Thymus (tissue), 11 donors: ENCODE measurements at regions not wholly inside any gene's neighbourhood (a gene's known extent, or its start where the extent isn't known, plus 50 kb on each side); places are given as distances from the start of the nearest gene placed in this dataset.

Source experiments
- DNase-seq, 9 donors: peaks; one replicate each; pipeline ENCODE4 v3.0.0-alpha.2; 2013; ENCODE audit warnings: low spot score in 9 of 9, low read depth in 6 of 9, missing footprints in 1 of 9
- H3K27ac ChIP-seq, 2 donors: one replicate each; pipeline ENCODE4 v1.5.1; 2013; ENCODE audit warnings: control low read depth in 1 of 2, low read depth in 1 of 2, low read length in 1 of 2, mild to moderate bottlenecking in 1 of 2, moderate library complexity in 1 of 2
- H3K27me3 ChIP-seq, 2 donors: one replicate each; pipeline ENCODE4 v1.5.1; 2013; ENCODE audit warnings: low read length in 1 of 2; ENCODE audit not compliant: control insufficient read depth in 2 of 2, insufficient read depth in 1 of 2
- H3K36me3 ChIP-seq, 2 donors: one replicate each; pipeline ENCODE4 v1.5.1; 2013; ENCODE audit warnings: low read length in 1 of 2, mild to moderate bottlenecking in 1 of 2, moderate library complexity in 1 of 2; ENCODE audit not compliant: control insufficient read depth in 2 of 2, insufficient read depth in 2 of 2
- H3K4me1 ChIP-seq, 2 donors: one replicate each; pipeline ENCODE4 v1.5.1; 2013; ENCODE audit warnings: low read length in 2 of 2; ENCODE audit not compliant: control insufficient read depth in 2 of 2, insufficient read depth in 2 of 2
- H3K4me3 ChIP-seq, 2 donors: one replicate each; pipeline ENCODE4 v1.5.1; 2013; ENCODE audit warnings: low read length in 2 of 2, control low read depth in 1 of 2, mild to moderate bottlenecking in 1 of 2
- H3K9me3 ChIP-seq, 2 donors: one replicate each; pipeline ENCODE4 v1.5.1; 2013; ENCODE audit warnings: low read length in 1 of 2, mild to moderate bottlenecking in 1 of 2; ENCODE audit not compliant: control insufficient read depth in 2 of 2, insufficient read depth in 1 of 2
- WGBS: extraction: QIAGEN DNeasy Blood & Tissue Kit; methylation state at CpG from one replicate; pipeline ENCODE4 v1.1.7; 2013; 5-methylcytosine and 5-hydroxymethylcytosine counted together
- donor health status: healthy.

DNA sequence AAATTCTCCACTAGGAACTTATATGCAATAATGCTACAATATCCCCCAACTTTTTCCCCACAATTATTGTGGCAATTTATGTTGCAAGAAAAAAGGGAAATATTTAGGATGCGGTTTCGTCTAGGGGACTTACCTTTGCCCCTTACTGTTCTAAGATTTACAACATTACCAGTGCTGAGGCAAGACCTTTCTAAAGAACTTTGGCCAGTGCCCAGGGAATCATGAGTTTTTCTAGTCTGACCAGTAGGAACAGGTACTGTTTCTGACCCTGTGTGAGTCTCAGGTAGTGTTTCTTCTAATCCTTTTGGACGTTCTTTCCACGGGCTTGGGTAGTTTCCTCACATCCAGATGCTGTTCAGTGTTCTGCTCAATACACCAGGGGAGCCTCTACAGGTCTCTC, 373.7 kb downstream of the HAPSTR1 start:
- DNase-seq, result no peak
- Histone ChIP-seq H3K4me3 (no peak overlapping the region), H3K9me3 (no peaks in the 10 kb centered on the region), H3K4me1 (no peaks in the 10 kb centered on the region), H3K36me3 (no peaks in the 10 kb centered on the region), H3K27me3 (no peaks in the 10 kb centered on the region), H3K27ac (no peak overlapping the region)
- 84% methylated on average over 4 of the region's 4 CpGs for WGBS

DNA sequence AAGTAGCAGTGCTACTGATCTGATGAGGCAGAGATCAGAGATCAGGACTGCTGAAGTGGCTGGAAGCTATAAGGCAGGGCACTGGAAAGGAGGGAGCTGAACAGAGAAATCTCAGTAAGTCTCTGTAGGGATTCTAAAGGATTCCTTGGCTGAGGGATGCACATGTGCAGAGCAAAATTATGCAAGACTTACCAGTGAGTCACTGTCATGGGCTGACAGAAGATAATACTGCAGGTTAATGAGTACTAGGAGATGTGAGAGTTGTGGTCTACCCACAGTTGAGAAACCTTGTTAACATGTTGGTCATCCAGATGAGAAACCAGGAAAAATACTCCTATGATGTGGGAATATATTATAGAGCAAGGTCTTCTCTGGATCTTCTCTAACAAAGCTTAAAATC, 378.1 kb downstream of the HAPSTR1 start:
- H3K4me3 ChIP-seq, result no peak overlapping the region
- no peak overlapping the region for H3K27ac ChIP-seq
- H3K27me3 ChIP-seq, result no peaks in the 10 kb centered on the region
- H3K36me3 ChIP-seq, result no peaks in the 10 kb centered on the region
- no peaks in the 10 kb centered on the region for H3K9me3 ChIP-seq
- H3K4me1 ChIP-seq, result no peaks in the 10 kb centered on the region
- no peak for DNase-seq

DNA sequence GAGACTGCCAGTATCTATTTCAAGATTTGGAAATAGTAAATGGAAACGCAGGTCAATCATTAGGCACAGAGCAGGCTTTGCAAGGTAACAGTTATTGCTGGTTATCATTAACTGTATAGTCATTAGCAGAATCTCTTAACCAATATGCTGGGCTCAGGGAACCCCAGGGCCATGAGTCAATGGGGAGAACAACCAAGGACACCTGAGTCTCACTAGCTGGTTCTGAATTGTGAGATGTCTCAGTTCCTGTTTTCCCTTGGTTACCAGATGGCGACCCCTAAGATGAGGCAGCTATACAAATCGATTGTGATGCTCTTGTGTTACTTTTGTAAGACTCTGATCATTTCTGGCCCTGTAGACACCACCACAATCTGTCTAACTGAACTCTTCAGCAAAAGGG, 385.3 kb downstream of the HAPSTR1 start:
- DNase-seq, result no peak
- no peaks in the 10 kb centered on the region for H3K9me3 ChIP-seq
- no peaks in the 10 kb centered on the region for H3K27me3 ChIP-seq
- 97% methylated on average over 3 of the region's 3 CpGs for WGBS
- no peaks in the 10 kb centered on the region for H3K36me3 ChIP-seq
- H3K4me3 ChIP-seq, result no peak overlapping the region
- H3K27ac ChIP-seq, result no peak overlapping the region
- H3K4me1 ChIP-seq, result no peaks in the 10 kb centered on the region

DNA sequence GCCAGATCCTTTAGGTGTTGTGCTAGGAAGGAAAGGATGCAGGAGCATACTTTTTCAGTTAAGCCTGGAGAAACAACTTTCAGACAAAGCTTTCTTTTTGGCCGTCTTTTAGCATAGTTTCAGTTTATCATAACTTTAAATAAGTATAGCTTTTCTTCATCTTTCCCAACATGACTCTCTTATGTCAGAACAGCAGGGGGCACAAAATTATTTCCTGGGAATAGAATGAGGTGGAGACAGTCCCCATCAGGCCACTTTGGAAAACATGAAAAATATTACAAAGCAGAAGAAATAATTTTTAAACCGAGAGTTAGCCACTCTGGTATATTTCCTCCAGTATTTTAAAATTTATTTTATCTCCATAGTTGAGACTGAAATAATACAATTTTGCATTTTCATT, 387.6 kb downstream of the HAPSTR1 start:
- no peak for DNase-seq

DNA sequence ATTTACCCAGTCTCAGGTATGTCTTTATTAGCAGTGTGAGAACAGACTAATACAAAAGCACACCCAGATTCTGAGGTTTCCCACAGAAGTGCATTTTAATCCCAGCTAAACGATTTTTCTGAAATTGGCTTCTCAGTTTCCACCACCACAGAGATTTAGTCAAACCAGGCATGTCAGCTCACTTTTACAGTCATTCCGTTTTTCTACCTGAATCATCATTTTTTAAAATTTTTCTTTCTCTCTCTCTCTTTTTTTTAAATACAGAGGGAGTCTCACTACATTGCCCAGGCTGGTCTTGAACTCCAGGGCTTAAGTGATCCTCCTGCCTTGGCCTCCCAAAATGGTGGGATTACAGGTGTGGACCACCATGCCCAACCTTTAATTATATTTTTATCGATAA, 389.1 kb downstream of the HAPSTR1 start:
- Histone ChIP-seq H3K4me1 (no peaks in the 10 kb centered on the region), H3K36me3 (no peaks in the 10 kb centered on the region), H3K27me3 (no peaks in the 10 kb centered on the region), H3K4me3 (no peak overlapping the region), H3K27ac (no peak overlapping the region), H3K9me3 (no peaks in the 10 kb centered on the region)
- 78% methylated on average over 3 of the region's 3 CpGs for WGBS
- DNase-seq, result no peak

More for the DNA sequence above, 387.6 kb downstream of the HAPSTR1 start:
- Histone ChIP-seq H3K27me3 (no peaks in the 10 kb centered on the region), H3K9me3 (no peaks in the 10 kb centered on the region), H3K4me3 (no peak overlapping the region), H3K27ac (no peak overlapping the region), H3K36me3 (no peaks in the 10 kb centered on the region), H3K4me1 (no peaks in the 10 kb centered on the region)
- 82% methylated on average over 2 of the region's 2 CpGs for WGBS

DNA sequence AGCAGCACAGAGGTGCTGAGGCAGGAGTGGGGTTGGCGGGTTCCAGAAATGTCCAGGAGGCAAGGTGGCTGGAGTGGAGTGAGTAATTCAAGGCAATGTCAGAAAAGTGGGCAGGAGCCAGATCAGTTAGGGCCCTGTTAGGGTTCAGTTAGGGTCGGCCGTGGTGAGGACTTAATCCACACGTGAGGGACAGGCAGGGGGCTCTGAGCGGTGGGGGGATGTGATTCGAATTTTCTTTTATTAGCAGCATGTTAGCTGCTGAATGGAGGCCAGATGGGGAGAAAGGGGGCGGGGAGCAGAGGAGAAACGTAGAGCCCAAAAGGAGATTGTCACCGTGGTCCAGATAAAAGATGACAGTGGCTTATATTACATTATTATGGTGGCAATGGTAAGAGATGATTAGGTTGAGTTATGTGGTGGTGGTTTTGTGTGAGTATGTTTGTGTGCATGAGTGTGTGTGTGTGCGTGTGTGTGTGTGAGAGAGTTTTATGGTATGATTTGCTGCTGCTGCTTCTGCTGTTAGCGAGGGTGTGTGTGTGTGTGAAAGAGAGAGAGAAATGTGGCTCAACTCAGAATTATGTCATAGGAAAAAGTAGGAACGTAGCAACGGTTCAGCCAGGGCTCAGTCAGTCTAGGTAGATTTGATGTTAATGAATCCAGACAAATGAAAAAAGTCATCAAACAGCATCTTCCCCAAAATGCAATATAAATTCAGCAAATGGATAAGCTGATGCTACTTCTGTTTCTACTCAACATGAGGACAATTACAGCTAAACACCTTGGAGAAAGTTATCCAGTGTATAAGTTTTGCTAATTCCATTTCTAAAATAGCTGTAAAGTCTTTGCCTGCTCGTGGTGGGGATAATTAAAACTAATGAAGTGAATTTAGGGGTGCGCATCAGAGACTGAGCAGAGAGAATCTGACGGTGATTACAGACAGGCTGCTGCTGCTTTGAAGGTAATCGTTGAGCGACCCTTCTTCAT, 390.6 kb downstream of the HAPSTR1 start:
- Histone ChIP-seq H3K36me3 (no peaks in the 10 kb centered on the region), H3K9me3 (no peaks in the 10 kb centered on the region), H3K4me3 (no peak overlapping the region), H3K27me3 (no peaks in the 10 kb centered on the region), H3K4me1 (no peaks in the 10 kb centered on the region), H3K27ac (no peak overlapping the region)
- no peak for DNase-seq
- 78% methylated on average over 18 of the region's 18 CpGs for WGBS

DNA sequence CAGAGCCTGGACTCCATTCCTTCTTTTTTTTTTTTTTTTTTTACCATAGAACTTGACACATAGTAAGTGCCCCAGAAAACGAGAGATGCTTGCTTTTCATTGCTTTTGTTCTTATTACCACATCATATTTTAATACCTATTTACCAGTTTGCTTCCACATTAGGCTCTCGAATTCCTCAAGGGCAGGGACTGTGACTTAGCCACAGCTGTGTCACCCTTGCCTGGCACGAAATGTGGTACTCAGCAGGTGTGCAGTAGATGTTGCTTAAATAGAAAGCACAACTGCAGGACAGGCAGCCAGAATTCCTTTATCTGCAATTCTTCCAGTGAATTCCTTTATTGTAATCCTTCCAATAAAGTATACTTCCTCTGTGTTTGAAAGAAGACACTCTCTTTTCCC, 393.0 kb downstream of the HAPSTR1 start:
- Histone ChIP-seq H3K4me1 (no peaks in the 10 kb centered on the region), H3K27me3 (no peaks in the 10 kb centered on the region), H3K36me3 (no peaks in the 10 kb centered on the region), H3K4me3 (no peak overlapping the region), H3K9me3 (no peaks in the 10 kb centered on the region), H3K27ac (no peak overlapping the region)
- DNase-seq, result no peak
- 75% methylated on average over 3 of the region's 3 CpGs for WGBS

DNA sequence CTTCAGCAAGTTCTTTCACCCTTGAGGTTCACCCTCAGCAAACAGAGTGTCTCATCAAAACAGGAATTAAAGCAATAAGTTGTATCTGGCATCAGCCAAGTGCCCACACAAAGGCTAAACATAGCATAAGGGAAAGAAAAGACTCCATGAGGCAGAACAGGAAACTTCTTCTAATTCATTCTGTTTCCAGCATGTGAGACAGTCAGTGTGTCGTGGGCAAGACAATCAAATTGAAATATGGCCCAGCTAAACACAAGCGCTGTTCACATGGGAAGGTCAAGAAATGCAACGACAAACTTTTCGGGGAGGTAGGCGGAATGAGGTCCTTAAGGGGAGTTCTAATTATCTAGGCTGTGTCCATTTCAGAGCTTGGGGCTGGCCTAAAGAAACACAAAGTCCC, 393.4 kb downstream of the HAPSTR1 start:
- WGBS, result 30% methylated on average over 5 of the region's 5 CpGs
- Histone ChIP-seq H3K27ac (no peak overlapping the region), H3K9me3 (no peaks in the 10 kb centered on the region), H3K4me3 (no peak overlapping the region), H3K27me3 (no peaks in the 10 kb centered on the region), H3K4me1 (no peaks in the 10 kb centered on the region), H3K36me3 (no peaks in the 10 kb centered on the region)
- no peak for DNase-seq

DNA sequence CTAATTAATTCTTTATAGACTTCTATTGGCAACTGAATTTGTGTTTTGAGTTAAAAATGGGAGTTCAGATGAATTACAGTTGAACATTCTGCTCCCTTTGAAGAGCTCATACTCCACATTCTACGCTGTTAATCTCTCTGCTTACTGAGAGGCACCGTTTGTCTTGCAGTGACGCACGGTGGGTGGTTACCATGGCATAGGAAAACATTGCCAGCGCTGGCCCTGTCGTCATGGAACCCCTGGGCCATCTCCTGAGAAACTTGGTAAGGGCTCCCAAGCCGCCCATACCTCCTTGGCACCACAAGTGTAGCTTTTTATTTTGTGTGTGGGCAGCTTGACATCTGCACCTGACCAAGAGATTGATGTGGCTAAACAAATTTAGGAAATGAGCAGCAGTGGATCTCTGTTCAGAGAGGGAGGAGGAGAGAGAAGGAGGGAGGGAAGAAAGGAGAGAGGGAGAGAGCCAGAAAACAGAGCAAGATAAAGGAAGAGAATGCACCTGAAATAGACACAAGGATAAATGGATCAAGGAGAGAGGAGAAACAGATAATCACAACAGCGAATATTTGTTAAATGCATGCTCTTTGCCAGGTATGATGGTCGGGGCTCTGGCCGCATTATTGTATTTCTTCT, 398.5 kb downstream of the HAPSTR1 start:
- Histone ChIP-seq H3K27me3 (no peaks in the 10 kb centered on the region), H3K27ac (no peak overlapping the region), H3K4me1 (no peaks in the 10 kb centered on the region), H3K9me3 (no peaks in the 10 kb centered on the region), H3K36me3 (no peaks in the 10 kb centered on the region), H3K4me3 (no peak overlapping the region)
- 78% methylated on average over 10 of the region's 10 CpGs for WGBS
- DNase-seq, result no peak
